ENCODE measurements at regions not wholly inside any gene's neighbourhood (a gene's known extent, or its start where the extent isn't known, plus 50 kb on each side); places are given as distances from the start of the nearest gene placed in this dataset.

DNA sequence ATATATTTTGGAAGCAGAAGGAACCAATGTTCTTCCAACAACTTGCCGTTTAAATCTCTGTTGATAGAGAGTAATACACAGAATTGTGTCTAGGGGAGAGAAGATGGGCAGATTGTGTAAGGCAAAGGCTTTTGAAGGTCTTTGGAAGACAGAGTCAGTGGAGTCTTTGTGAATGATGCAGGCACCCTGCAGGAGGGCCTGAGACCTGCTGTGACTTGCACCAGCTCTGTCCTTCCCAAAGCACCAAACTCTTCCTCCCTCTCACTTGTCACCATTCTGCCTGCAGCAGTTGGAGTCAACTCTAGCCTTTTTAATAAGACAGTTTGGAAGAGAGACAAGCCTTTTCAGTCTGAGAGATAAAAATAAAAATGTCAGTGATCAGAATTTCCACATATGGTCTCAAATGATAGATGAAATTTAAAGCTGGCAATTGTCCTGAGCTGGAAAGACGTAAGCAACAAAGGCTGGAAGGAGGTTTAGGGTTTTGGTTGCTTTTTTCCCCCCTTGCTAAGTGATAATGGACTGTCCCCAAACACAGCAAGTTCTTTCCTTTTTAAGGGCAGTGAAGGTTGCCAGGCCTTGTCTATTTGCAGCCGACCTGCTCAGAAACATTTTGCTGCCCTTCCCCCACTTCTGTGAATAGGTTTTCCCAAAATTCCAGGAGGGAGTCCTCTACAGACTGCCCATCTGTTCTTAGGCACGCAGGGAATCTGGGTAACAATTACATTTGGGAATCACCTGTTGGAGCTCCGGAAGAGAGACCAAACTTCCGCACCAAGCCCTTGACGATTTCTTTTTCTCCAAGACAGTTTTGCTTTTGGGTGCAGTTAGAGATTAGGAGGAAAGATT, 103.0 kb upstream of the NTF3 start:
- TF ChIP-seq CTCF (IDR thresholded peaks at IDR 0.05; ENCODE audit: low read length) (no peak), EZH2 (IDR thresholded peaks at IDR 0.05; ENCODE audit: borderline replicate concordance, low read length) (no peak)
